GM20000 (cell line): ENCODE measurements at regions not wholly inside any gene's neighbourhood (a gene's known extent, or its start where the extent isn't known, plus 50 kb on each side); places are given as distances from the start of the nearest gene placed in this dataset.
A peak's percentile ranks its signal among the peaks of the same experiment; 100 is the strongest.

ENCODE experiments used
- DNase-seq: peaks from one replicate; pipeline ENCODE4 v3.0.0; 2012; ENCODE audit warnings: low spot score
- CTCF ChIP-seq: IDR thresholded peaks from 2 replicates; pipeline ENCODE4 v1.5.1; 2012; ENCODE audit warnings: mild to moderate bottlenecking, control low read depth; ENCODE audit errors: extremely low read depth, missing control alignments

GRCh38 chrX:43315622-43316021 lies 340.5 kb upstream of the MAOA start:
- no peak for TF ChIP-seq CTCF
- DNase-seq: no peak

- DNase-seq: no peak
- TF ChIP-seq CTCF: no peak
These were observed 340.0 kb upstream of the MAOA start for GRCh38 chrX:43316146-43316545.

GRCh38 chrX:43317378-43317777 lies 338.7 kb upstream of the MAOA start:
- no peak for DNase-seq
- no peak for TF ChIP-seq CTCF

GRCh38 chrX:43328358-43328946 lies 327.6 kb upstream of the MAOA start:
- TF ChIP-seq CTCF: no peak
- DNase-seq: no peak

- no peak for TF ChIP-seq CTCF
- no peak for DNase-seq
These were observed 322.6 kb upstream of the MAOA start for GRCh38 chrX:43333543-43333942.

- TF ChIP-seq CTCF: no peak
- DNase-seq: no peak
These were observed 310.9 kb upstream of the MAOA start for GRCh38 chrX:43345166-43345565.

- peak; percentile 6 for DNase-seq
- peak; percentile 29 for TF ChIP-seq CTCF
These were observed 306.7 kb upstream of the MAOA start for GRCh38 chrX:43349363-43349762.
